ENCODE measurements at regions not wholly inside any gene's neighbourhood (a gene's known extent, or its start where the extent isn't known, plus 50 kb on each side); places are given as distances from the start of the nearest gene placed in this dataset.

DNA sequence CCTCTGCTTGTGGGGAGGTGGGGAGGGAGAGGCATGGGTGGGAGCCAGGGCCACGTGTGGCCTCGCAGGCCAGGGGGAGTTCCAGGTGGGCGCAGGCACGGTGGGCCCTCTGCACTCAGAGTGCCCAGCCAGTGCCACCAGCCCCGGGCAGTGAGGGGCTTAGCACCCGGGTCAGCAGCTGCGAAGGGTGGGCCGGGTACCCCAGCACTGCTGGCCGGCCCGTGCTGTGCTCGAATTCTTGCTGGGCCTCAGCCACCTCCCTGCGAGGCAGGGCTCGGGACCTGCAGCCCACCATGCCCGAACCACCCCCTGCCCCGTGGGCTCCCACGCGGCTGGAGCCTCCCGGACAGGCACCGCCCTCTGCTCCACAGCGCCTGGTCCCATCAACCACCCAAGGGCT lies 1277.2 kb downstream of the JRKL start:
- Histone ChIP-seq H3K4me3 (no peak overlapping the region), H3K4me1 (ENCODE audit: insufficient read depth) (0 out of 2 replicates have a peak, but pooled peaks cover 2% of the 10 kb centered on the region), H3K79me2 (replicated peaks; ENCODE audit: insufficient read depth) (no peaks in the 10 kb centered on the region), H3F3A (replicated peaks; ENCODE audit: low read depth) (no peaks in the 10 kb centered on the region), H3K27ac (ENCODE audit: low read depth) (no peak overlapping the region), H3K27me3 (ENCODE audit: insufficient read depth) (no peaks in the 10 kb centered on the region), H3K4me2 (no peak overlapping the region), H4K20me1 (replicated peaks; ENCODE audit: insufficient read depth) (no peaks in the 10 kb centered on the region), H3K9me2 (ENCODE audit: insufficient read depth) (no peaks in the 10 kb centered on the region), H3K36me3 (ENCODE audit: insufficient read depth) (no peaks in the 10 kb centered on the region), H2AFZ (no peak overlapping the region)
- TF ChIP-seq ZNF114 (CRISPR knock-in tag; IDR thresholded peaks at IDR 0.05) (no peak), CREB1 (CRISPR knock-in tag; IDR thresholded peaks at IDR 0.05; ENCODE audit: low read depth) (no peak), JUNB (IDR thresholded peaks at IDR 0.05; ENCODE audit: unreplicated experiment) (no peak), NANOG (IDR thresholded peaks at IDR 0.05; ENCODE audit: borderline replicate concordance) (no peak), EZH2 (IDR thresholded peaks at IDR 0.05; ENCODE audit: low read depth, unreplicated experiment) (no peak), STAT1 (IDR thresholded peaks at IDR 0.05; ENCODE audit: unreplicated experiment) (no peak), EZH2phosphoT487 (IDR thresholded peaks at IDR 0.05; ENCODE audit: unreplicated experiment) (no peak), ZNF331 (CRISPR knock-in tag; IDR thresholded peaks at IDR 0.05; ENCODE audit: low read depth) (no peak), POLR2AphosphoS5 (IDR thresholded peaks at IDR 0.05; ENCODE audit: low read depth) (no peak)
- TF ChIP-seq, protein P1, sequence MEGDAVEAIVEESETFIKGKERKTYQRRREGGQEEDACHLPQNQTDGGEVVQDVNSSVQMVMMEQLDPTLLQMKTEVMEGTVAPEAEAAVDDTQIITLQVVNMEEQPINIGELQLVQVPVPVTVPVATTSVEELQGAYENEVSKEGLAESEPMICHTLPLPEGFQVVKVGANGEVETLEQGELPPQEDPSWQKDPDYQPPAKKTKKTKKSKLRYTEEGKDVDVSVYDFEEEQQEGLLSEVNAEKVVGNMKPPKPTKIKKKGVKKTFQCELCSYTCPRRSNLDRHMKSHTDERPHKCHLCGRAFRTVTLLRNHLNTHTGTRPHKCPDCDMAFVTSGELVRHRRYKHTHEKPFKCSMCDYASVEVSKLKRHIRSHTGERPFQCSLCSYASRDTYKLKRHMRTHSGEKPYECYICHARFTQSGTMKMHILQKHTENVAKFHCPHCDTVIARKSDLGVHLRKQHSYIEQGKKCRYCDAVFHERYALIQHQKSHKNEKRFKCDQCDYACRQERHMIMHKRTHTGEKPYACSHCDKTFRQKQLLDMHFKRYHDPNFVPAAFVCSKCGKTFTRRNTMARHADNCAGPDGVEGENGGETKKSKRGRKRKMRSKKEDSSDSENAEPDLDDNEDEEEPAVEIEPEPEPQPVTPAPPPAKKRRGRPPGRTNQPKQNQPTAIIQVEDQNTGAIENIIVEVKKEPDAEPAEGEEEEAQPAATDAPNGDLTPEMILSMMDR (conservative IDR thresholded peaks at IDR 0.05; ENCODE audit: low read depth in 2 of 2), result no peak
- TF ChIP-seq, protein P2, sequence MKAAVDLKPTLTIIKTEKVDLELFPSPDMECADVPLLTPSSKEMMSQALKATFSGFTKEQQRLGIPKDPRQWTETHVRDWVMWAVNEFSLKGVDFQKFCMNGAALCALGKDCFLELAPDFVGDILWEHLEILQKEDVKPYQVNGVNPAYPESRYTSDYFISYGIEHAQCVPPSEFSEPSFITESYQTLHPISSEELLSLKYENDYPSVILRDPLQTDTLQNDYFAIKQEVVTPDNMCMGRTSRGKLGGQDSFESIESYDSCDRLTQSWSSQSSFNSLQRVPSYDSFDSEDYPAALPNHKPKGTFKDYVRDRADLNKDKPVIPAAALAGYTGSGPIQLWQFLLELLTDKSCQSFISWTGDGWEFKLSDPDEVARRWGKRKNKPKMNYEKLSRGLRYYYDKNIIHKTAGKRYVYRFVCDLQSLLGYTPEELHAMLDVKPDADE (IDR thresholded peaks at IDR 0.05), result no peak
- TF ChIP-seq, protein P3, sequence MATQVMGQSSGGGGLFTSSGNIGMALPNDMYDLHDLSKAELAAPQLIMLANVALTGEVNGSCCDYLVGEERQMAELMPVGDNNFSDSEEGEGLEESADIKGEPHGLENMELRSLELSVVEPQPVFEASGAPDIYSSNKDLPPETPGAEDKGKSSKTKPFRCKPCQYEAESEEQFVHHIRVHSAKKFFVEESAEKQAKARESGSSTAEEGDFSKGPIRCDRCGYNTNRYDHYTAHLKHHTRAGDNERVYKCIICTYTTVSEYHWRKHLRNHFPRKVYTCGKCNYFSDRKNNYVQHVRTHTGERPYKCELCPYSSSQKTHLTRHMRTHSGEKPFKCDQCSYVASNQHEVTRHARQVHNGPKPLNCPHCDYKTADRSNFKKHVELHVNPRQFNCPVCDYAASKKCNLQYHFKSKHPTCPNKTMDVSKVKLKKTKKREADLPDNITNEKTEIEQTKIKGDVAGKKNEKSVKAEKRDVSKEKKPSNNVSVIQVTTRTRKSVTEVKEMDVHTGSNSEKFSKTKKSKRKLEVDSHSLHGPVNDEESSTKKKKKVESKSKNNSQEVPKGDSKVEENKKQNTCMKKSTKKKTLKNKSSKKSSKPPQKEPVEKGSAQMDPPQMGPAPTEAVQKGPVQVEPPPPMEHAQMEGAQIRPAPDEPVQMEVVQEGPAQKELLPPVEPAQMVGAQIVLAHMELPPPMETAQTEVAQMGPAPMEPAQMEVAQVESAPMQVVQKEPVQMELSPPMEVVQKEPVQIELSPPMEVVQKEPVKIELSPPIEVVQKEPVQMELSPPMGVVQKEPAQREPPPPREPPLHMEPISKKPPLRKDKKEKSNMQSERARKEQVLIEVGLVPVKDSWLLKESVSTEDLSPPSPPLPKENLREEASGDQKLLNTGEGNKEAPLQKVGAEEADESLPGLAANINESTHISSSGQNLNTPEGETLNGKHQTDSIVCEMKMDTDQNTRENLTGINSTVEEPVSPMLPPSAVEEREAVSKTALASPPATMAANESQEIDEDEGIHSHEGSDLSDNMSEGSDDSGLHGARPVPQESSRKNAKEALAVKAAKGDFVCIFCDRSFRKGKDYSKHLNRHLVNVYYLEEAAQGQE (IDR thresholded peaks at IDR 0.05; ENCODE audit: unreplicated experiment), result no peak
- TF ChIP-seq, protein P4, sequence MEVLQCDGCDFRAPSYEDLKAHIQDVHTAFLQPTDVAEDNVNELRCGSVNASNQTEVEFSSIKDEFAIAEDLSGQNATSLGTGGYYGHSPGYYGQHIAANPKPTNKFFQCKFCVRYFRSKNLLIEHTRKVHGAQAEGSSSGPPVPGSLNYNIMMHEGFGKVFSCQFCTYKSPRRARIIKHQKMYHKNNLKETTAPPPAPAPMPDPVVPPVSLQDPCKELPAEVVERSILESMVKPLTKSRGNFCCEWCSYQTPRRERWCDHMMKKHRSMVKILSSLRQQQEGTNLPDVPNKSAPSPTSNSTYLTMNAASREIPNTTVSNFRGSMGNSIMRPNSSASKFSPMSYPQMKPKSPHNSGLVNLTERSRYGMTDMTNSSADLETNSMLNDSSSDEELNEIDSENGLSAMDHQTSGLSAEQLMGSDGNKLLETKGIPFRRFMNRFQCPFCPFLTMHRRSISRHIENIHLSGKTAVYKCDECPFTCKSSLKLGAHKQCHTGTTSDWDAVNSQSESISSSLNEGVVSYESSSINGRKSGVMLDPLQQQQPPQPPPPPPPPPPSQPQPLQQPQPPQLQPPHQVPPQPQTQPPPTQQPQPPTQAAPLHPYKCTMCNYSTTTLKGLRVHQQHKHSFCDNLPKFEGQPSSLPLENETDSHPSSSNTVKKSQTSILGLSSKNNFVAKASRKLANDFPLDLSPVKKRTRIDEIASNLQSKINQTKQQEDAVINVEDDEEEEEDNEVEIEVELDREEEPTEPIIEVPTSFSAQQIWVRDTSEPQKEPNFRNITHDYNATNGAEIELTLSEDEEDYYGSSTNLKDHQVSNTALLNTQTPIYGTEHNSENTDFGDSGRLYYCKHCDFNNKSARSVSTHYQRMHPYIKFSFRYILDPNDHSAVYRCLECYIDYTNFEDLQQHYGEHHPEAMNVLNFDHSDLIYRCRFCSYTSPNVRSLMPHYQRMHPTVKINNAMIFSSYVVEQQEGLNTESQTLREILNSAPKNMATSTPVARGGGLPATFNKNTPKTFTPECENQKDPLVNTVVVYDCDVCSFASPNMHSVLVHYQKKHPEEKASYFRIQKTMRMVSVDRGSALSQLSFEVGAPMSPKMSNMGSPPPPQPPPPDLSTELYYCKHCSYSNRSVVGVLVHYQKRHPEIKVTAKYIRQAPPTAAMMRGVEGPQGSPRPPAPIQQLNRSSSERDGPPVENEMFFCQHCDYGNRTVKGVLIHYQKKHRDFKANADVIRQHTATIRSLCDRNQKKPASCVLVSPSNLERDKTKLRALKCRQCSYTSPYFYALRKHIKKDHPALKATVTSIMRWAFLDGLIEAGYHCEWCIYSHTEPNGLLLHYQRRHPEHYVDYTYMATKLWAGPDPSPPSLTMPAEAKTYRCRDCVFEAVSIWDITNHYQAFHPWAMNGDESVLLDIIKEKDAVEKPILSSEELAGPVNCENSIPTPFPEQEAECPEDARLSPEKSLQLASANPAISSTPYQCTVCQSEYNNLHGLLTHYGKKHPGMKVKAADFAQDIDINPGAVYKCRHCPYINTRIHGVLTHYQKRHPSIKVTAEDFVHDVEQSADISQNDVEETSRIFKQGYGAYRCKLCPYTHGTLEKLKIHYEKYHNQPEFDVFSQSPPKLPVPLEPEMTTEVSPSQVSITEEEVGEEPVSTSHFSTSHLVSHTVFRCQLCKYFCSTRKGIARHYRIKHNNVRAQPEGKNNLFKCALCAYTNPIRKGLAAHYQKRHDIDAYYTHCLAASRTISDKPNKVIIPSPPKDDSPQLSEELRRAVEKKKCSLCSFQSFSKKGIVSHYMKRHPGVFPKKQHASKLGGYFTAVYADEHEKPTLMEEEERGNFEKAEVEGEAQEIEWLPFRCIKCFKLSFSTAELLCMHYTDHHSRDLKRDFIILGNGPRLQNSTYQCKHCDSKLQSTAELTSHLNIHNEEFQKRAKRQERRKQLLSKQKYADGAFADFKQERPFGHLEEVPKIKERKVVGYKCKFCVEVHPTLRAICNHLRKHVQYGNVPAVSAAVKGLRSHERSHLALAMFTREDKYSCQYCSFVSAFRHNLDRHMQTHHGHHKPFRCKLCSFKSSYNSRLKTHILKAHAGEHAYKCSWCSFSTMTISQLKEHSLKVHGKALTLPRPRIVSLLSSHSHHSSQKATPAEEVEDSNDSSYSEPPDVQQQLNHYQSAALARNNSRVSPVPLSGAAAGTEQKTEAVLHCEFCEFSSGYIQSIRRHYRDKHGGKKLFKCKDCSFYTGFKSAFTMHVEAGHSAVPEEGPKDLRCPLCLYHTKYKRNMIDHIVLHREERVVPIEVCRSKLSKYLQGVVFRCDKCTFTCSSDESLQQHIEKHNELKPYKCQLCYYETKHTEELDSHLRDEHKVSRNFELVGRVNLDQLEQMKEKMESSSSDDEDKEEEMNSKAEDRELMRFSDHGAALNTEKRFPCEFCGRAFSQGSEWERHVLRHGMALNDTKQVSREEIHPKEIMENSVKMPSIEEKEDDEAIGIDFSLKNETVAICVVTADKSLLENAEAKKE (CRISPR knock-in tag; IDR thresholded peaks at IDR 0.05), result no peak
- Mint-ChIP-seq H3K4me3 (no peak overlapping the region), H3K27me3 (ENCODE audit: insufficient read depth, low read depth, poor library complexity) (peaks cover 2% of the 10 kb centered on the region), H3K27ac (no peak overlapping the region), H3K9me3 (peaks cover 18% of the 10 kb centered on the region), H3K4me1 (peaks cover 17% of the 10 kb centered on the region), H3K36me3 (ENCODE audit: low read depth) (peaks cover 11% of the 10 kb centered on the region)
- ATAC-seq (no peak), DNase-seq (ENCODE audit: low spot score) (no peak)

Data from GM23338 (cell line).